Tibial artery (tissue), 4 donors: ENCODE measurements at regions not wholly inside any gene's neighbourhood (a gene's known extent, or its start where the extent isn't known, plus 50 kb on each side); places are given as distances from the start of the nearest gene placed in this dataset.
A peak's percentile ranks its signal among the peaks of the same experiment; 100 is the strongest.
"Not testable (repeated sequence)": the region's sequence is repeated elsewhere in the genome, so short reads cannot be mapped to it uniquely, and the experiment has no call there.

ENCODE experiments used
- DNase-seq, 2 donors: peaks; one replicate each; pipeline ENCODE4 v3.0.0-alpha.2; 2019
- H3K27ac ChIP-seq, 2 donors: fragments of 200-600 bp; sonication (generic) in 1 of 2; 1 replicate in 1 of 2; 2 replicates in 1 of 2; pipeline ENCODE4 v1.5.1; 2018 to 2019; ENCODE audit warnings: mild to moderate bottlenecking in 1 of 2
- H3K27me3 ChIP-seq, 2 donors: fragments of 200-600 bp; sonication (generic) in 1 of 2; one replicate each; pipeline versions ENCODE4 v1.5.1 to v1.6.0; 2016 to 2019
- H3K36me3 ChIP-seq, 3 donors: fragments of 200-600 bp; sonication (generic) in 2 of 3; one replicate each; pipeline ENCODE4 v1.5.1; 2016 to 2019; ENCODE audit warnings: mild to moderate bottlenecking in 2 of 3
- H3K4me1 ChIP-seq, 4 donors: fragments of 200-600 bp; sonication (generic) in 2 of 4; 1 replicate in 3 of 4; 2 replicates in 1 of 4; pipeline ENCODE4 v1.5.1; 2016 to 2019
- H3K4me3 ChIP-seq, 2 donors: fragments of 200-600 bp; sonication (generic) in 1 of 2; 1 replicate in 1 of 2; 2 replicates in 1 of 2; pipeline ENCODE4 v1.5.1; 2018 to 2019; ENCODE audit warnings: mild to moderate bottlenecking in 2 of 2
- H3K9me3 ChIP-seq, 3 donors: fragments of 200-600 bp; sonication (generic) in 1 of 3; one replicate each; pipeline ENCODE4 v1.5.1; 2016 to 2019
- intact Hi-C: fragments of 100-400 bp; cut with DNase I; formaldehyde crosslinking; loops from one replicate; pipeline ENCODE4 v1.15.0; 2023; ENCODE audit warnings: low total_unique reads
- TF ChIP-seq, protein P1 (sequence below), 2 experiments: fragments of 200-600 bp in 1 of 2; fragments of 450-650 bp in 1 of 2; IDR thresholded peaks; one replicate each; pipeline ENCODE4 v1.5.1; 2017 to 2019; ENCODE audit warnings: antibody characterized with exemption in 2 of 2, mild to moderate bottlenecking in 1 of 2, moderate library complexity in 1 of 2

DNA sequence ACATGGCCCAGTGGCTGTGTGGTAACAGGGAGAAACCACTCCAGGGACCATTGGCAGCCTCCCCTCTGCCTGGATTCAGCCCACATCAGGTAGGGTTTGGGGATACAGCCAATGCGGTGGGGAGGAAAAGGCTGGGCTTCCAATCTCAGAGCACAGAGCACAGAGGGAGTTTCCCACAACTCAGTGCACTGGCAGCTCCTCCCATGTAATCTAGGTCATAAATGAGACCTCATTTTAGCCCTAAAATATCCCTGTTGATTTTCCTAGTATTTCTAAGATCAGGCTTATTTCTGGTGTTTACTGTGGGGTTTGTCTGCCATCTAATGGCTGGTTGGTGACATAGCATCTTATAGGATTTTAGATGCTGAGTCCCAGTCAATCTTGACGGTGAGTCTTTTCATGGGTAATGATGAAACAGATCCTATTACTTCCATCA lies 462.8 kb downstream of the RPIA start:
- TF ChIP-seq, protein P1, sequence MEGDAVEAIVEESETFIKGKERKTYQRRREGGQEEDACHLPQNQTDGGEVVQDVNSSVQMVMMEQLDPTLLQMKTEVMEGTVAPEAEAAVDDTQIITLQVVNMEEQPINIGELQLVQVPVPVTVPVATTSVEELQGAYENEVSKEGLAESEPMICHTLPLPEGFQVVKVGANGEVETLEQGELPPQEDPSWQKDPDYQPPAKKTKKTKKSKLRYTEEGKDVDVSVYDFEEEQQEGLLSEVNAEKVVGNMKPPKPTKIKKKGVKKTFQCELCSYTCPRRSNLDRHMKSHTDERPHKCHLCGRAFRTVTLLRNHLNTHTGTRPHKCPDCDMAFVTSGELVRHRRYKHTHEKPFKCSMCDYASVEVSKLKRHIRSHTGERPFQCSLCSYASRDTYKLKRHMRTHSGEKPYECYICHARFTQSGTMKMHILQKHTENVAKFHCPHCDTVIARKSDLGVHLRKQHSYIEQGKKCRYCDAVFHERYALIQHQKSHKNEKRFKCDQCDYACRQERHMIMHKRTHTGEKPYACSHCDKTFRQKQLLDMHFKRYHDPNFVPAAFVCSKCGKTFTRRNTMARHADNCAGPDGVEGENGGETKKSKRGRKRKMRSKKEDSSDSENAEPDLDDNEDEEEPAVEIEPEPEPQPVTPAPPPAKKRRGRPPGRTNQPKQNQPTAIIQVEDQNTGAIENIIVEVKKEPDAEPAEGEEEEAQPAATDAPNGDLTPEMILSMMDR (IDR thresholded peaks at IDR 0.05), result peak in 1 of 2 experiments; percentile 11

DNA sequence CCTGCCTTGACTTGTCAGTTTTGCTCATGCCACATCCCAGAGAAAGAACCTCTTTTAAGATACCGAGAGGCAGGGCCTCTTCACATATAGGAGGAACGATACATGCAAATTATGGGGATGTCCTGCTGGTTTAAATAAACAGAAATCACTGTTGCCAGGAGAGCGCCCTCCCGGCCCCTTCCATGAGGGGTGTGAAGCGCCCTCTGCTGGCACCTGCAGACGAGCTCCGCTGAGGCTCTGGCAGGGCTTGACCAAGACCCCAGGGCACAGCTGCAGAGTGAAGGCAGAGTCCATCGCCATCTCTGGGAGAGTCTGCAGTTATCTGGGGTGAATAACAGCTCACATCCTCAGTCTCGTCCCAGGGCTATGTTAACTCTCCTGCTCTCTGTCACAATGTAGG lies 468.8 kb downstream of the RPIA start:
- intact Hi-C loops, DNase-seq, H3K9me3 ChIP-seq, H3K27me3 ChIP-seq, H3K4me3 ChIP-seq, H3K4me1 ChIP-seq, H3K36me3 ChIP-seq, H3K27ac ChIP-seq: not testable (repeated sequence)

More for the DNA sequence above, 462.8 kb downstream of the RPIA start:
- H3K36me3 ChIP-seq, H3K4me3 ChIP-seq, H3K9me3 ChIP-seq, H3K27ac ChIP-seq, H3K27me3 ChIP-seq, H3K4me1 ChIP-seq, intact Hi-C loops, DNase-seq: not testable (repeated sequence)

DNA sequence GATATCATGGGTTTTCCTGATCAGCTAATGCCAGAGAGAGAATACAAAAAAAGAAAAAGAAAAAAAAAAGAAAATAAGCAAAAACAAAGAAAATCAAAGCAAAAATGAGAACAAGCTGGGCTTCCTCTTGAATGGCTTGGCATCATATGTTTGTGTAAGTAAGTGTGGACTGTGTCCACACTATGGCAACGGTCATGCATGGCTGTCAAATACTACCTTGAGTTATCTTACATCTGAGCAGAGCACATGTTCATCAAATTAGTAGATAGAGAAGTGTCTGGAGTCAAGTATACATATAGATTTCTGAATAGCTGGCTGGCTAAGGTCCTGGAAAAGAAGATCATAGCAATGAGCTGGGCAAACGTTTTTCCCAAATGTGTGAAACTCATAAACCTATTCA lies 470.2 kb downstream of the RPIA start:
- H3K9me3 ChIP-seq, H3K27ac ChIP-seq, H3K4me3 ChIP-seq, intact Hi-C loops, DNase-seq, H3K36me3 ChIP-seq, H3K27me3 ChIP-seq, H3K4me1 ChIP-seq: not testable (repeated sequence)

DNA sequence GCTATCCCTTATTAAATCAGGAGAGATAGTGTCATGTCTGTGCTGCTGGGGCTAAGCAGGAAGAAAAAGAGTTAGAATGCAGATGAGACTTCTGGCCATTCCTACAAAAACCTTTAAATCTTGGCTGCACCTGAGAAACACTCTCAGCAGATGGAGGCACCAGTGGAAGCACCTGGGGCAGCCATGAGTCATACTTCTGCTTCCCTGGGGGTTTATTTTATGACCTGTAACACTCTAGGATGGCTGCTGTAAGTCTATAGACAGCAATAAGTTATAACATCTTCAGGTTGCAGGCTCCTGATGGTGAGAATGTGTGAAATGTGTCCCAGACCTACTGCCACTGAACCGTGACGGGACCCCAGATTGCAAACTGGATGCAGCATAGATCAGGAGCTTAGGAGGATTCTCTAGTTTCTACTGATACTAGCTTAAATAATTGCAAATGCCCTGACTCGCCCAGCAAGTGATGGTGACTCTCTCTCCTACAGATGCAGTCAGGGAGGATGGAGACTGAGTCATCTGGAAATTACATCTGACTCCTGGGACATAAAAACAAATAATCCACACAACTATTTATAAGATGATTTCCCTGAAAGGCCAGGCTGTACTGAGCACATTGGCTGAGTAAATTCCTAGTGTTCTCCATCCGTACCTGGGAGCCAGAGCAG lies 479.2 kb downstream of the RPIA start:
- H3K27ac ChIP-seq, intact Hi-C loops, DNase-seq, H3K4me3 ChIP-seq, H3K27me3 ChIP-seq, H3K36me3 ChIP-seq, H3K9me3 ChIP-seq, H3K4me1 ChIP-seq: not testable (repeated sequence)

DNA sequence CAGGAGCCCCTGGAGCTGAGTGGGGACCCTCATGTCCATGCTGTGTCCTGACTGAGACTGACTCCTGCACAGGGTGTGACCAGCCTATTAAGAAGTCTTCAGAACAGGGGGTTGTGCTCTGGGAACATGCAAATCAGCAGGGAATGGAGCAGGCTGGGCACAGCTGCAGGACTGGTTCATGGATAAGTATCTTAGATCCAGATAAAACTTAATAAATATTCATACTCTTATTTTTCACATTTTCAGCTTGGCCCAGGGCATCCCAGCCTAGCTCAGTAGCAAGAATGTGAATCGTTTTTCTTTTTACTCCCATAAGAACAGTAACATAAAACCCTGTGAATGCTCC lies 479.7 kb downstream of the RPIA start:
- H3K4me1 ChIP-seq, DNase-seq, H3K36me3 ChIP-seq: not testable (repeated sequence)

DNA sequence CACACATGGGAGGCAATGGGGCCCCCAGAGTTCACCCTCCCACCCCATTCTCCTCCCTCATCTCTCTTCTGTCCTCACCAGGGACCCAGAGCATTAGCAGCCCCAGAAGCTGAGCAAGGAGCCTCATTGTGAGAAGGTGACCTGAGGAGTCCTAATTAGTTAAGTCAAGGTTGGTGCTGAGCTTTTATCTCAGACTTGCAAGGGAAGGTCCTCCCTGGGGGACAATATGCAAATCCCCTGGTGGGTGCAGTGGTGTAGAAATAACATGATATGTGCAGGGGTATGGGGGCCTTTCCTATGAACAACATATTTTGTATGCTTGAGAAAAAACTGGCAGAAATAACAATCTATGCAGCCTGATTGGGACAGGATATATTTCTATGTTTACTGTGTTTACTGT lies 485.5 kb downstream of the RPIA start:
- H3K4me1 ChIP-seq, H3K27me3 ChIP-seq, intact Hi-C loops, DNase-seq, H3K9me3 ChIP-seq, H3K27ac ChIP-seq, H3K4me3 ChIP-seq, H3K36me3 ChIP-seq: not testable (repeated sequence)

More for the DNA sequence above, 479.7 kb downstream of the RPIA start:
- H3K27ac ChIP-seq, intact Hi-C loops, H3K27me3 ChIP-seq, H3K4me3 ChIP-seq, H3K9me3 ChIP-seq: not testable (repeated sequence)

DNA sequence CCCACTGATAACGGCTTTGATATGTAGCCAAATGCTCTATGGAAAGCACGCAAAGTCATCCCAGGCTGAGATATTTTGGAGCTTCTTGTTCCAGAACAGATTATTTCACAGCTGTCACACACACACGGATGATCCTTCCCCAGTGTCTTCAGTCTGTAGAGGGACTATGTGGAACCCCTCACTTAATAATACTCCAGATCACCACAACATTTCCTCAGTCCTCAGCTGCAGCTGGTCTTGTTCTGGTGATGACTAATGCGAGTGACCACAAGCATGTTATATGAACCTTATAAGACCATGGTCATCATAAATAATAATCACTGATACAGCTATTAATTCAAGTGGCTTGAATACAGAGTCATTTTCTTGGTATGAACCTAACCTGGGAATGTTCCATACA lies 490.7 kb downstream of the RPIA start:
- H3K27ac ChIP-seq, H3K9me3 ChIP-seq, intact Hi-C loops, DNase-seq, H3K27me3 ChIP-seq, H3K36me3 ChIP-seq, H3K4me1 ChIP-seq, H3K4me3 ChIP-seq: not testable (repeated sequence)

DNA sequence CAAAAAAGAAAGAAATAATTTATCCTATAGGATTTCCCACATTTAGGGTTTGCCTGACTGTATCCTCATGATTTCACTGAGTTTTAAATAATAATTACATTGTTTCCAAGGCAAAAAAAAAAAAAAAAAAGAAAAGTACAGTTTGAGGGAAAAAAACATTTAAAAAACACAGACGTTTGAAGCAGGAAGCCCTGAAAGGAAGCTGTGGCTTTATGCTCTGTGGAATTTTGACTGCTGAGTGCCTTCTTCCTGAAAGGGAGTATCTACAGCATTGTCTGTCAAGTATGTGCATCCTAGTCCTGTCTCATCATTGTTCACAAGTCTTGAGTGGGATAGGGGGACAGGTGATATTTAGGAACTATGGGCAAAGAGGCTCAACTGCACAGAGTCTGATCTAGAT lies 493.3 kb downstream of the RPIA start:
- H3K36me3 ChIP-seq, H3K27me3 ChIP-seq, H3K4me3 ChIP-seq, intact Hi-C loops, H3K4me1 ChIP-seq, H3K27ac ChIP-seq, DNase-seq, H3K9me3 ChIP-seq: not testable (repeated sequence)

DNA sequence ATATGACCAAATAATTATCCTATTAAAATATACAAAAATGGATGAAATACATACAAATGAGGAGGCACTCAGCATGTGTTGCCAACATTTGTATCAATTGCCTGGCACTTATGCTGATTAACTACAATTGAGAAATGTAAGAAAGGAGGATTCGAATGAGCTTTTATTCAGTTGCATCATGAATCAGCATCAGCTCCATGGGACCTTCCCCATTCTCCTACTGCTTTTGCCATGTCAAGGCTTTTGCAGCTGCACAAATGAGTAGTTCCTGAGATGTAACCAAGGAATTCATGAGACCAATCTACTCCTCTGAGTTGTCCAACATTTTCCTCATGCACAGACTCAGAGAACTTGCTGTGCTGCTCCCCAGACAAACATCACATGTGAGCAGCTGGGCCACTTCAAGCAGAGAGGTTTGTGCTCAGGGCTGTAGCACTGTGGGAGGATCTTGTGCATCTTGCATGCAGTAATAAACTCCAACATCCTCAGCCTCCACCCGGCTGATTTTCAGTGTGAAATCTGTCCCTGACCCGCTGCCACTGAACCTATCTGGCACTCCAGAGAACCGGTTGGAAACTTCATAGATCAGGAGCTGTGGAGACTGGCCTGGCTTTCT lies 504.3 kb downstream of the RPIA start:
- intact Hi-C loops, H3K4me1 ChIP-seq, H3K27me3 ChIP-seq, DNase-seq, H3K27ac ChIP-seq, H3K36me3 ChIP-seq, H3K9me3 ChIP-seq, H3K4me3 ChIP-seq: not testable (repeated sequence)

DNA sequence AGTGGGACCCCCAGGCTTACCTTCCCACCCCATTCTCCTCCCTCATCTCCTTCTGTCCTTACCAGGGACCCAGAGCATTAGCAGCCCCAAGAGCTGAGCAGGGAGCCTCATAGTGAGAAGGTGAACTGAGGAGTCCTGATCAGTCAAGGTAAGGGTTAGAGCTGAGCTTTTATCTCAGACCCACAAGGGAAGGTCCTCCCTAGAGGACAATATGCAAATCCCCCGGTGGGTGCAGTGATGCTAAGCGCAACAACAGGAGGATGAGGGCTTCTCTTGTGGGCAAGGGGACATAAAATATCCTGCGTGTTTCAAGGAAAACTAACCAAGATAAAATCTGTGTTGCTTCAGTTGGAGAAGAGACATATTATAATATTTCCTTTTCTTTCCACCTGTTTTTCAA lies 505.2 kb downstream of the RPIA start:
- H3K27ac ChIP-seq, DNase-seq, H3K4me1 ChIP-seq, H3K4me3 ChIP-seq, H3K27me3 ChIP-seq, H3K36me3 ChIP-seq, H3K9me3 ChIP-seq, intact Hi-C loops: not testable (repeated sequence)

DNA sequence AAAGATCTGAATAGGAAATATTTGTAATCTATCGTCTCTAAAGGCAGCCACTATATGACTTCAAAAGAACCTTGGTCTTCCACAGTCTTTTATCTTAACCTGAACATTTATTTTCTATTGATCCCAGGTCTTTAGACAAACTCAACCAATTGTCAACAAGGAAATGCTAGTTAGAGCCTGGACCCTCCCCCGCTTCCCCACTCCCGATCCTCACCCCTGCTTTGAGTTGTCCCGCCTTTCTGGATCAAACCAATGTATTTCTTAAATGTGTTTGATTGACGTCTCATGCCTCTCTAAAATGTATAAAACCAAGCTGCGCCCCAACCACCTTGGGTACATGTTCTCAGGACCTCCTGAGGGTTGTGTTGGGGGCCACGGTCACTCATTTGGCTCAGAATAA lies 506.6 kb downstream of the RPIA start:
- intact Hi-C loops, H3K36me3 ChIP-seq, H3K27me3 ChIP-seq, H3K9me3 ChIP-seq, H3K4me1 ChIP-seq, DNase-seq, H3K27ac ChIP-seq, H3K4me3 ChIP-seq: not testable (repeated sequence)

DNA sequence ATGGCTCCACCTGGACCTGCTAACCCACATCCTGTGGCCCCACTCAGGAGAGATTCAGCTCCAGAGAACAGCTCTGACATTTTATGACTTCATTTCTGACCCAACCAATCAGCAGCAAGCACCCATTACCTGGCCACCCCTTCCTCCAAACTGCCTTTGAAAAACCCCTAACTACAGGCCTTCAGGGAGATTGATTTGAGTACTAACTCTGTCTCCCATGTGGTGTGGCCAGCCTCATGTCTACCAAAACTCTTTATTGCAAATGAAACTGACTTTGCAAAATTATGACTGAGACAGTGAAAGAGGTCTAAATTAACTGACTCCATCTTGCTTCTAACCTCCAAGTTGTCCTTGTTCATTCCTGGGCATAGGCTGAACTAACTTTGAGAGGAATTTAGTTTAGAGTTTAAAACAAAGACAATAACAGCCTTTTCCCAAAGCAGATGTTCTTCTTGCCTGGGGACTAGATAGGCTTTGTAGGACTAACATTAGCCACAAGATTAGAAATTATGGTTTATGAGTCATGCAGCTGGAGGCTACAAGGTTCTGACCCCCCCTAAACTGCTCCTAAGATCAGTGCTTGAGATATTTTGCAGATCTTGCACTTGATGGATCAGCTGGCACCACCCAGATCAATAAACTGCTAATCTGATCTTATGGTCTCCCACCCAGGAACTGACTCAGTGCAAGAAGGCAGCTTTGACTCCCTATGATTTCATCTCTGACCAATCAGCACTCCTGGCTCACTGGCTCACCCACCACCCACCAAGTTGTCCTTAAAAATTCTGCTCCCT lies 508.2 kb downstream of the RPIA start:
- H3K4me1 ChIP-seq, H3K4me3 ChIP-seq, DNase-seq, H3K9me3 ChIP-seq, intact Hi-C loops, H3K27ac ChIP-seq, H3K27me3 ChIP-seq, H3K36me3 ChIP-seq: not testable (repeated sequence)

DNA sequence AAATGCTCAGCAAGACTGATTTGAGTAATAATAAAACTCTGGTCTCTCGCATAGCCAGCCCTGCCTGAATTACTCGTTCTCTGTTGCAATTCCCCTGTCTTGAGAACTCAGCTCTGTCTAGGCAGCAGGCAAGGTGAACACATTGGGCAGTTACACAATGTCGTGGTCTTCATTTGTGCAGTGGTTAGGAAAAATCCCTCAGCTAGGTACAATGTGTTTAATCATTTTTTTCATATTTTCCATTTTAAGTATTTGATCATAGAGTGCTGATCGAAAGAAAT lies 508.7 kb downstream of the RPIA start:
- H3K4me1 ChIP-seq, DNase-seq, H3K4me3 ChIP-seq, H3K36me3 ChIP-seq, H3K9me3 ChIP-seq, intact Hi-C loops, H3K27ac ChIP-seq, H3K27me3 ChIP-seq: not testable (repeated sequence)
